Stomach (tissue), 8 donors: ENCODE measurements at regions not wholly inside any gene's neighbourhood (a gene's known extent, or its start where the extent isn't known, plus 50 kb on each side); places are given as distances from the start of the nearest gene placed in this dataset.

Source experiments
- DNase-seq, 2 donors: peaks; one replicate each; pipeline versions ENCODE4 v3.0.0 to v3.0.0-alpha.2; 2013 to 2019
- H3K27ac ChIP-seq, 5 donors: fragments of 200-600 bp in 4 of 5; sonication (generic) in 4 of 5; one replicate each; pipeline ENCODE4 v1.5.1; 2013 to 2019; ENCODE audit warnings: mild to moderate bottlenecking in 1 of 5, moderate library complexity in 1 of 5
- H3K27me3 ChIP-seq, 3 donors: fragments of 200-600 bp; sonication (generic); one replicate each; pipeline ENCODE4 v1.5.1; 2017 to 2019; ENCODE audit warnings: mixed run types in 1 of 3
- H3K36me3 ChIP-seq, 4 donors: fragments of 200-600 bp; sonication (generic); 1 replicate in 3 of 4; 2 replicates in 1 of 4; pipeline ENCODE4 v1.5.1; 2016 to 2019
- H3K4me1 ChIP-seq, 4 donors: fragments of 200-600 bp; sonication (generic); one replicate each; pipeline ENCODE4 v1.5.1; 2016 to 2019
- H3K4me3 ChIP-seq, 4 donors: fragments of 200-600 bp; sonication (generic) in 3 of 4; one replicate each; pipeline ENCODE4 v1.5.1; 2016 to 2019; ENCODE audit warnings: mild to moderate bottlenecking in 1 of 4
- H3K9me3 ChIP-seq, 4 donors: fragments of 200-600 bp; sonication (generic); one replicate each; pipeline ENCODE4 v1.5.1; 2016 to 2019
- EP300 ChIP-seq: sonication (generic); formaldehyde crosslinking; IDR thresholded peaks from one replicate; pipeline ENCODE4 v1.6.1; 2017; ENCODE audit warnings: antibody characterized with exemption
- POLR2A ChIP-seq, 4 donors: fragments of 450-650 bp; IDR thresholded peaks; one replicate each; pipeline ENCODE4 v1.6.1; 2016; ENCODE audit warnings: antibody characterized with exemption in 4 of 4, control low read depth in 2 of 4, mild to moderate bottlenecking in 1 of 4, moderate library complexity in 1 of 4
- POLR2AphosphoS5 ChIP-seq, 3 donors: sonication (generic); formaldehyde crosslinking; IDR thresholded peaks; one replicate each; pipeline ENCODE4 v1.6.1; 2016; ENCODE audit warnings: antibody characterized with exemption in 3 of 3
- WGBS, 5 donors: extraction: QIAGEN DNeasy Blood & Tissue Kit in 3 of 5; methylation state at CpG; one replicate each; pipeline versions ENCODE4 v1.1.5 to v1.1.7; 2013 to 2018; 5-methylcytosine and 5-hydroxymethylcytosine counted together
- intact Hi-C: fragments of 100-400 bp; cut with DNase I; formaldehyde crosslinking; loops from one replicate; pipeline ENCODE4 v1.15.1; 2023; ENCODE audit warnings: low total_unique reads
- TF ChIP-seq, protein P1 (sequence below), 7 experiments: fragments of 450-650 bp in 4 of 7; fragments of 200-600 bp in 3 of 7; sonication (generic) in 3 of 7; IDR thresholded peaks; one replicate each; pipeline ENCODE4 v1.5.1; 2016 to 2019; ENCODE audit warnings: antibody characterized with exemption in 7 of 7, control low read depth in 2 of 7, mild to moderate bottlenecking in 1 of 7
- donor health status: healthy with polysubstance abuse.
- donor health status: Bipolar disorder and iron deficiency.
- donor health status: healthy.

DNA sequence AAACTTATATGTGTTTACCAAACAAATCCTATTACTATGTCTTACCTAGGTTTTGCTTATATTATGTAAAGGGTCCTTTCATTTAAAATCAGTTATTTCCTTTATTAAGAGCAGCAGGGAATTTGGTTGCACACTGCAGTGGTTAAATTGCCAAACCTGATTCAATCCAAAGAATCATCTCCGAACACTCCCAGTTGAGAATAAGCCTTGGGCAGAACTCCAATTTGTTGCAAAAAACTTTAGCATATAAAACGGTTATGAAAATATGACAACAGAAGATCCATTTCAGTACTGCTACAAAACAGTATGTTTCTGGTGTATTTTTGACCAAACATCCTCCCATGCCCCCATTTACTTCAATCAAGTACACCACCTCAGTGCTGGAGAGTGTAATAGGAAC lies 587.0 kb upstream of the GRAMD2B start:
- Histone ChIP-seq H3K4me1 (peaks cover 0 to 16% (median 8%) of the 10 kb centered on the region in 4 donors), H3K4me3 (no peak overlapping the region), H3K9me3 (no peaks in the 10 kb centered on the region), H3K36me3 (no peaks in the 10 kb centered on the region), H3K27ac (no peak overlapping the region), H3K27me3 (no peaks in the 10 kb centered on the region)
- intact Hi-C loops = no loop called here
- TF ChIP-seq POLR2AphosphoS5 (IDR thresholded peaks at IDR 0.05) = no peak
- 75 to 88% (median 83%) methylated on average over 2 of the region's 2 CpGs for WGBS, 5 donors
- no peak for DNase-seq

DNA sequence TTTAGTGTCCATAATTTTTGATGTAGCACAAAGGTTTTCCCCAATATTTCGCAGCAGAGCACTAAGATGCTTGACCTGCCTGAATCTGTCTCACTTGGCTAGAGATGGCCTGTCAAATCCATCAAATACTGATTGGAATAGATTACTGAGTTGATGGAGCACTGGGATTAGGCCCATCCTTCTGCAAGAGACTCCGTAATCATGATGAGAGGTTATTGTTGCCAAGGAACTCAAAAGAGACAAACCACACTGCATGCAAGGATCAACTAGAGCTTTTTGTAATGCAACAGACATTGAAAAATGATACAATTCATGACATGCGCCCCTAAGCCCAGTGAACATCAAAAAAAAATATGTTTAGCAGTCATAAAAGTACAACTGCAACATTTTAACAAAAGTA lies 585.3 kb upstream of the GRAMD2B start:
- peak in 1 of 2 donors; percentile 5 for DNase-seq
- Histone ChIP-seq H3K27me3 (no peaks in the 10 kb centered on the region), H3K9me3 (peaks cover 0 to 7% (median 3%) of the 10 kb centered on the region in 4 donors), H3K4me1 (peaks cover 0 to 16% (median 8%) of the 10 kb centered on the region in 4 donors), H3K4me3 (no peak overlapping the region), H3K27ac (no peak overlapping the region), H3K36me3 (no peaks in the 10 kb centered on the region)
- 78 to 87% (median 85%) methylated on average over 3 of the region's 3 CpGs for WGBS, 5 donors
- TF ChIP-seq POLR2A (IDR thresholded peaks at IDR 0.05) (no peak), POLR2AphosphoS5 (IDR thresholded peaks at IDR 0.05) (no peak), EP300 (no peak)
- TF ChIP-seq, protein P1, sequence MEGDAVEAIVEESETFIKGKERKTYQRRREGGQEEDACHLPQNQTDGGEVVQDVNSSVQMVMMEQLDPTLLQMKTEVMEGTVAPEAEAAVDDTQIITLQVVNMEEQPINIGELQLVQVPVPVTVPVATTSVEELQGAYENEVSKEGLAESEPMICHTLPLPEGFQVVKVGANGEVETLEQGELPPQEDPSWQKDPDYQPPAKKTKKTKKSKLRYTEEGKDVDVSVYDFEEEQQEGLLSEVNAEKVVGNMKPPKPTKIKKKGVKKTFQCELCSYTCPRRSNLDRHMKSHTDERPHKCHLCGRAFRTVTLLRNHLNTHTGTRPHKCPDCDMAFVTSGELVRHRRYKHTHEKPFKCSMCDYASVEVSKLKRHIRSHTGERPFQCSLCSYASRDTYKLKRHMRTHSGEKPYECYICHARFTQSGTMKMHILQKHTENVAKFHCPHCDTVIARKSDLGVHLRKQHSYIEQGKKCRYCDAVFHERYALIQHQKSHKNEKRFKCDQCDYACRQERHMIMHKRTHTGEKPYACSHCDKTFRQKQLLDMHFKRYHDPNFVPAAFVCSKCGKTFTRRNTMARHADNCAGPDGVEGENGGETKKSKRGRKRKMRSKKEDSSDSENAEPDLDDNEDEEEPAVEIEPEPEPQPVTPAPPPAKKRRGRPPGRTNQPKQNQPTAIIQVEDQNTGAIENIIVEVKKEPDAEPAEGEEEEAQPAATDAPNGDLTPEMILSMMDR (IDR thresholded peaks at IDR 0.05) = no peak
- intact Hi-C loops = no loop called here

DNA sequence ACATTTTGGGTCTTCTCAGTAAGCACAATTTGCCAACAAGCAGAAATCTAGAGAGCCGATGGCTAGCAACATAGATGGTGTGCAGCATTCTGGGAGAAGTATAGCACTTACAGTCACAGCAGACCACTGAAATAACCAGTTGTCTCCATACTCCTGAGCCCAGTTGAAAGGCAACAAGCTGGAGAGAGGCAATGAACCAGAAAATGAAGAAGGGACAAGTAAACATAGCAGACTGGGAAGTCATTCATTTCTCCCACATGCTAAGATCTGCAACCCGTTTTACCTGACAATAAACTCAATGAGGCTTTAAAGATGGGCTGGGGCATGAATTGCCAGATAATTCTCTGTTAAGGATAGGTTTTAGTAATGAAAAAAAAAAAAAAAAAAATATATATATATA lies 575.6 kb upstream of the GRAMD2B start:
- Histone ChIP-seq H3K27me3 (no peaks in the 10 kb centered on the region), H3K4me1 (no peaks in the 10 kb centered on the region), H3K27ac (no peak overlapping the region), H3K9me3 (peaks cover 0 to 10% (median 5%) of the 10 kb centered on the region in 4 donors), H3K36me3 (no peaks in the 10 kb centered on the region), H3K4me3 (no peak overlapping the region)
- DNase-seq = no peak
- intact Hi-C loops = no loop called here
- TF ChIP-seq POLR2A (IDR thresholded peaks at IDR 0.05) (no peak), POLR2AphosphoS5 (IDR thresholded peaks at IDR 0.05) (no peak), EP300 (no peak)
- TF ChIP-seq, protein P1 (IDR thresholded peaks at IDR 0.05) = no peak
- 78 to 96% (median 94%) methylated on average over 2 of the region's 2 CpGs for WGBS, 5 donors

DNA sequence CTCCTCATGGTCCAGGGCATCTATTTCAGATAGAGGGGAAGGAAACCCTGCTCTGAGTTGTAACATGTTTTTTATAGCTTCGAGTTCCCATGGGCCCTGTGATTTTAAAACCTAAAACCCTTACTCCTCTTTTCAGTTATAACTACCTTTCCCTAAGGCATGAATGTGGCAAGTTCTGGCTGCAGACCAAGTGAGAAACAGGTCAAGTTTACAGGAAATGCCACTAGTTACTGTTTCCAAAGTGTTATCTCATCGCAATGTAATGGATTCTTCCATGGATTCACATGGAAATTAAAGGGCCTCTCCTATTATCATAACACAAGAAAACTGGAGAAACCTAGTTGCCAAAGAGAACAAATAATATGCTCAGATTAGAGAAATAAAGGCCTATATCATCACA lies 574.5 kb upstream of the GRAMD2B start:
- no peak overlapping the region for H3K27ac ChIP-seq
- WGBS, 5 donors = 78 to 90% (median 80%) methylated on average over 2 of the region's 2 CpGs
- H3K9me3 ChIP-seq = no peaks in the 10 kb centered on the region
- TF ChIP-seq POLR2A (IDR thresholded peaks at IDR 0.05) (no peak), POLR2AphosphoS5 (IDR thresholded peaks at IDR 0.05) (no peak), EP300 (no peak)
- TF ChIP-seq, protein P1 (IDR thresholded peaks at IDR 0.05) = no peak
- H3K4me1 ChIP-seq = no peaks in the 10 kb centered on the region
- H3K36me3 ChIP-seq = no peaks in the 10 kb centered on the region
- H3K4me3 ChIP-seq = no peak overlapping the region
- H3K27me3 ChIP-seq = no peaks in the 10 kb centered on the region
- DNase-seq = no peak
- intact Hi-C loops = no loop called here

DNA sequence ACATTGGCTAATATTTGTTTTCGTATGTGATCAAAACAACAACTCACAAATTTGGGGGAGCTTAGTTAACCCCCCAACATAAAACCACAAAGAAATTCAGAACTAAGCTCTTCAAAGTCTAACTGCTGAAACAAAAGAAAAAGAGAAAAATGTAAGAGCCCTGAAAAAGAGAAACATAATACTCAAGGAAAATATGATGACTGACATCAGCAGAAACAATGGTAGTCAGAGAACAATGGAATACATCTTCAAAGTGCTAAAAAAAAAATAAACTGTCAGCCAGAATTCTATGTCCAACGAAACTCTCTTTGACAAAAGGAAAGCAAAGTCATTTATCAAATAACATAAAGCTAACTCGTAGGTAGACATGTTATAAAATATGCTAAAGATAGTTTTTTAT lies 566.3 kb upstream of the GRAMD2B start:
- H3K4me1 ChIP-seq = no peaks in the 10 kb centered on the region
- no peaks in the 10 kb centered on the region for H3K27me3 ChIP-seq

More for the DNA sequence above, 566.3 kb upstream of the GRAMD2B start:
- 49 to 56% (median 52%) methylated on average over 3 of the region's 3 CpGs for WGBS, 5 donors
- intact Hi-C loops = no loop called here
- Histone ChIP-seq H3K4me3 (no peak overlapping the region), H3K27ac (no peak overlapping the region), H3K9me3 (peaks cover 0 to 4% (median 0%) of the 10 kb centered on the region in 4 donors), H3K36me3 (no peaks in the 10 kb centered on the region)
- TF ChIP-seq POLR2A (IDR thresholded peaks at IDR 0.05) = no peak
- TF ChIP-seq, protein P1 (IDR thresholded peaks at IDR 0.05) = no peak
- no peak for TF ChIP-seq POLR2AphosphoS5 (IDR thresholded peaks at IDR 0.05)
- TF ChIP-seq EP300 = no peak
- DNase-seq = no peak
